Mucosa of descending colon (tissue), 3 donors: ENCODE measurements at regions not wholly inside any gene's neighbourhood (a gene's known extent, or its start where the extent isn't known, plus 50 kb on each side); places are given as distances from the start of the nearest gene placed in this dataset.

Experiments used
- ATAC-seq: fragments of 200-7000 bp; cut with Tn5 transposase; one replicate; pipeline ENCODE4 v1.9.1; 2020; ENCODE audit warnings: mild to moderate bottlenecking, moderate library complexity
- DNase-seq, 3 donors: peaks; one replicate each; pipeline ENCODE4 v3.0.0-alpha.2; 2020
- H3K36me3 ChIP-seq: fragments of 200-600 bp; one replicate; pipeline ENCODE4 v1.8.0; 2021; ENCODE audit warnings: low read depth, mild to moderate bottlenecking
- H3K4me1 ChIP-seq: fragments of 200-600 bp; one replicate; pipeline ENCODE4 v1.8.0; 2021; ENCODE audit warnings: low read depth, mild to moderate bottlenecking
- H3K4me3 ChIP-seq: fragments of 200-600 bp; one replicate; pipeline ENCODE4 v1.8.0; 2021; ENCODE audit warnings: mild to moderate bottlenecking
- H3K9me3 ChIP-seq: fragments of 200-600 bp; one replicate; pipeline ENCODE4 v1.8.0; 2021; ENCODE audit warnings: mild to moderate bottlenecking
- CTCF ChIP-seq: fragments of 200-600 bp; IDR thresholded peaks from one replicate; pipeline ENCODE4 v1.8.0; 2022; ENCODE audit warnings: antibody characterized with exemption, mild to moderate bottlenecking
- intact Hi-C, 2 donors: fragments of 100-400 bp; cut with DNase I in 1 of 2; cut with micrococcal nuclease in 1 of 2; formaldehyde crosslinking; loops; one replicate each; pipeline versions ENCODE4 v1.11.0 to v1.11.1; 2022; cut with DNase I, micrococcal nuclease
- donor health status: DM: no; HTN: no; CAD: no; lungs with moderate emphysema.
- donor health status: DM: no; HTN: no; CAD: no.
- donor health status: DM: no; HTN: yes; CAD: no.

- intact Hi-C loops, result no loop called here
- H3K4me3 ChIP-seq, result no peak overlapping the region
- TF ChIP-seq CTCF, result no peak
- ATAC-seq, result no peak
- no peaks in the 10 kb centered on the region for H3K9me3 ChIP-seq
- H3K4me1 ChIP-seq, result no peaks in the 10 kb centered on the region
- no peaks in the 10 kb centered on the region for H3K36me3 ChIP-seq
- DNase-seq, result peak in 1 of 3 donors; percentile 30
Observed at GRCh38 chr14:101047326-101047725, 143.8 kb upstream of the RTL1 start.

- no peak for TF ChIP-seq CTCF
- DNase-seq (no peak), ATAC-seq (no peak)
- Histone ChIP-seq H3K4me3 (no peak overlapping the region), H3K9me3 (no peaks in the 10 kb centered on the region), H3K36me3 (no peaks in the 10 kb centered on the region), H3K4me1 (no peaks in the 10 kb centered on the region)
- intact Hi-C loops, result no loop called here
Observed at GRCh38 chr14:101048766-101049165, 145.2 kb upstream of the RTL1 start.

GRCh38 chr14:101049511-101049910, 146.0 kb upstream of the RTL1 start:
- Histone ChIP-seq H3K36me3 (no peaks in the 10 kb centered on the region), H3K4me1 (no peaks in the 10 kb centered on the region), H3K4me3 (no peak overlapping the region), H3K9me3 (no peaks in the 10 kb centered on the region)
- no peak for DNase-seq
- intact Hi-C loops, result no loop called here
- no peak for ATAC-seq
- no peak for TF ChIP-seq CTCF

DNA sequence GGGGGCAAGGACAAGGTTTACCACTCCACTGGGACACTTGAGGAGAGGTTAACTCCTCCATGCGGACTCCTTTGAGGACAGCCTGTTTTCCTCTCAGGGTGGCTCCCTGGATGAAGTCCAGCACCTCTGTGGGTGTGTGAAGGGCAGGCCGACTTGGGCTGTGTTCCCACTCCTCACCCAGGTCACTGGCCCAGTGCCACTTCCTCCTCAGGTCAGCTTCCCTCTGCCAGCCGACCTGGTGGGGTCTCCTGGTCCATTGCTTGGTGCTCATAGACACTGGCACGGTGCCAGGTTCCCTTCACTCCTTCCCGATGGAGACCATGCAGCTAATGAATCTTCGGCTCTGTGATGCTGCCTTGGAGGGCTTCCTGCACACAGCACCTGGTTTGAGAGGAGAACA, 146.4 kb upstream of the RTL1 start:
- ATAC-seq (no peak), DNase-seq (peak in 1 of 3 donors; percentile 33)
- Histone ChIP-seq H3K36me3 (no peaks in the 10 kb centered on the region), H3K9me3 (no peaks in the 10 kb centered on the region), H3K4me3 (no peak overlapping the region), H3K4me1 (no peaks in the 10 kb centered on the region)
- no peak for TF ChIP-seq CTCF
- intact Hi-C loops, result no loop called here

DNA sequence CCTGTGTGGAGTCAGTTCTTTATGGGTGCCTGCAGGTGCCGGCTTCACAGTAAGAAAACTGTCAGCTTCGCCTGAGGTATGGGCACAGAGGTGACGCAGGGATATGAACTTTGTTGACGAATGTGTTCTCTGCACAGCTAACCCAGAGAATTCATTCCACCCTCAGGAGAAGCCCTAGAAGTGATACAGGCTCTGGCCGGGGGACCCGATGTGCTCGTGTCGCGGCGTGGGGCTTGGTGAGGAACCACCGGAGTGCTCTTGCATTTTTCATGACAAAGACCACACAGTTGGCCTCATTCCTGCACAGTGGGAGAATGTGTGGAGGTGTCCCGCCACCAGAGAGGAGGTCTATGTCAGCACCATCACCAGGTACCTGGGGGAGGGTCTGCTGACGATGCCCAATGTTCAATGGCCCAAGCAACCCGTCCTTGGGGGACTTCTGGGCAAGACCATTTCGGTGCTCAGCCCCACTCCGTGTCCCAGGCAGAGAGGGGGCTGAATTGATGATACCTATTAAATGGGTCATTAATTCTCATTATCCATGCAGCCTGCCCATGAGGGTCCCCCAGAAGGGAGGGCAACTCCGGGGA, 147.5 kb upstream of the RTL1 start:
- TF ChIP-seq CTCF, result no peak
- H3K36me3 ChIP-seq, result no peaks in the 10 kb centered on the region
- no peaks in the 10 kb centered on the region for H3K4me1 ChIP-seq
- intact Hi-C loops, result no loop called here
- H3K4me3 ChIP-seq, result no peak overlapping the region
- DNase-seq, result peak in 1 of 3 donors; percentile 19
- H3K9me3 ChIP-seq, result no peaks in the 10 kb centered on the region
- no peak for ATAC-seq

DNA sequence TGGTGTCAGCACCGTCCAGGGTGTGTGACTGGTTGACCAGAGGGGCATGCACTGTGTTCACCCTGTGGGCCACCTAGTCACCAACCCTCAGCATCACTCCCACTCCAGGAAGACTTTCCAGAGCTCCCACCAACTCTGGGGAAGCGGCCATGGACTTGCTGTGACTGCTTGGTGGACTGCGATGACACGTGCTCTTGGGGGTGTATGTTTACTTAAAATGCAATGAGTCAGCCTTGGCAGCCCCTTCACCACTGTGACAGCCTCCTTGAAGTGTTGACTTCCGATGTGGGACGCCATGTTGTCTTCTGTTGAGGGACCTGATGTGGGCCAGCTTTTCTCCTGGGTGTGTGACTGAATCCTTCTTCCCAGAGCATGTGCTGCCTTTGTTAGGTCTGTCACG, 151.1 kb upstream of the RTL1 start:
- no peak for TF ChIP-seq CTCF
- DNase-seq (no peak), ATAC-seq (no peak)
- no peaks in the 10 kb centered on the region for H3K36me3 ChIP-seq
- no peak overlapping the region for H3K4me3 ChIP-seq
- no peaks in the 10 kb centered on the region for H3K9me3 ChIP-seq
- no peaks in the 10 kb centered on the region for H3K4me1 ChIP-seq
- intact Hi-C loops, result no loop called here
